ENCODE measurements at regions not wholly inside any gene's neighbourhood (a gene's known extent, or its start where the extent isn't known, plus 50 kb on each side); places are given as distances from the start of the nearest gene placed in this dataset.

DNA sequence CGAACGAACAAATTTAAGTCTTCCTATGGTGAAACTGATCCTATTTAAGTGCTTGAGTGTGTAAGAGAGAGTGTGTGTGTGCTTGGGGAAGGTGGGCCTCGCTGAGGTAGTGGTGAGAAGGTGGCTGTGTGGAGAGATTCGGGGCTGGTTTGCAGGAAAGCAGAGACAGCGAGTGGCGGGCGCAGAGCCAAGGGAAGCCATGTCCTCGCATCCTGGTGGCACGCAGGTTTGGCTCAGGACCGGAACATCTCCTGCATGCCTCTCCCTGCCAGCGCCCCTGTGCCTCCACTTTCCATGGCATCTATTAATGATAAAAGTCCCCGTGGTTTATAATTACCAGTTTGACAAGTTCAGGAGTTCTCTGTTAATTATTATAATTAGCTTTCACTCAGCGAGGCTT lies 383.1 kb upstream of the CADM1 start:
- Mint-ChIP-seq H3K4me3 (no peak overlapping the region), H3K4me1 (ENCODE audit: unreplicated experiment) (peaks cover 34% of the 10 kb centered on the region), H3K36me3 (no peaks in the 10 kb centered on the region), H3K27ac (no peak overlapping the region), H3K27me3 (peaks cover 20% of the 10 kb centered on the region), H3K9me3 (no peaks in the 10 kb centered on the region)
- no peak for DNase-seq (ENCODE audit: extremely low spot score, unreplicated experiment)
- TF ChIP-seq, protein P1, sequence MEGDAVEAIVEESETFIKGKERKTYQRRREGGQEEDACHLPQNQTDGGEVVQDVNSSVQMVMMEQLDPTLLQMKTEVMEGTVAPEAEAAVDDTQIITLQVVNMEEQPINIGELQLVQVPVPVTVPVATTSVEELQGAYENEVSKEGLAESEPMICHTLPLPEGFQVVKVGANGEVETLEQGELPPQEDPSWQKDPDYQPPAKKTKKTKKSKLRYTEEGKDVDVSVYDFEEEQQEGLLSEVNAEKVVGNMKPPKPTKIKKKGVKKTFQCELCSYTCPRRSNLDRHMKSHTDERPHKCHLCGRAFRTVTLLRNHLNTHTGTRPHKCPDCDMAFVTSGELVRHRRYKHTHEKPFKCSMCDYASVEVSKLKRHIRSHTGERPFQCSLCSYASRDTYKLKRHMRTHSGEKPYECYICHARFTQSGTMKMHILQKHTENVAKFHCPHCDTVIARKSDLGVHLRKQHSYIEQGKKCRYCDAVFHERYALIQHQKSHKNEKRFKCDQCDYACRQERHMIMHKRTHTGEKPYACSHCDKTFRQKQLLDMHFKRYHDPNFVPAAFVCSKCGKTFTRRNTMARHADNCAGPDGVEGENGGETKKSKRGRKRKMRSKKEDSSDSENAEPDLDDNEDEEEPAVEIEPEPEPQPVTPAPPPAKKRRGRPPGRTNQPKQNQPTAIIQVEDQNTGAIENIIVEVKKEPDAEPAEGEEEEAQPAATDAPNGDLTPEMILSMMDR (conservative IDR thresholded peaks at IDR 0.05) = no peak

DNA sequence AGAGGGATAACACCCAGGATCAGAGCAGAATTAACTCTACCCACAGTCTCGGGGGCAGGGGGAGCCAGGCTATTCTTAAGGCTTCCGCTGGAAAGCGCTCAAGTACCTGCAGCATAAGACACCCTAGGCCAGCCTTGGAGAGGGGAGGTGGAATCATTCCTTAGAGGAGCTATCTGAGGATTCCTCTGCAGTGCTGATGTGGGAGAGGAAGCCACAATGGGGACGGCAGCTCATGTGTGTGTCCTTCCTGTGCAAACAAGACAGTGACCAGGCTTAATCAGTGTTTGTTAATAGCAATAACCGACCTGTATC lies 382.2 kb upstream of the CADM1 start:
- H3K4me1 Mint-ChIP-seq (ENCODE audit: unreplicated experiment) = peaks cover 34% of the 10 kb centered on the region
- no peak overlapping the region for H3K4me3 Mint-ChIP-seq
- no peaks in the 10 kb centered on the region for H3K36me3 Mint-ChIP-seq
- no peak overlapping the region for H3K27ac Mint-ChIP-seq
- DNase-seq (ENCODE audit: extremely low spot score, unreplicated experiment) = no peak
- peaks cover 16% of the 10 kb centered on the region for H3K27me3 Mint-ChIP-seq
- H3K9me3 Mint-ChIP-seq = no peaks in the 10 kb centered on the region
- TF ChIP-seq, protein P1 (conservative IDR thresholded peaks at IDR 0.05) = no peak

DNA sequence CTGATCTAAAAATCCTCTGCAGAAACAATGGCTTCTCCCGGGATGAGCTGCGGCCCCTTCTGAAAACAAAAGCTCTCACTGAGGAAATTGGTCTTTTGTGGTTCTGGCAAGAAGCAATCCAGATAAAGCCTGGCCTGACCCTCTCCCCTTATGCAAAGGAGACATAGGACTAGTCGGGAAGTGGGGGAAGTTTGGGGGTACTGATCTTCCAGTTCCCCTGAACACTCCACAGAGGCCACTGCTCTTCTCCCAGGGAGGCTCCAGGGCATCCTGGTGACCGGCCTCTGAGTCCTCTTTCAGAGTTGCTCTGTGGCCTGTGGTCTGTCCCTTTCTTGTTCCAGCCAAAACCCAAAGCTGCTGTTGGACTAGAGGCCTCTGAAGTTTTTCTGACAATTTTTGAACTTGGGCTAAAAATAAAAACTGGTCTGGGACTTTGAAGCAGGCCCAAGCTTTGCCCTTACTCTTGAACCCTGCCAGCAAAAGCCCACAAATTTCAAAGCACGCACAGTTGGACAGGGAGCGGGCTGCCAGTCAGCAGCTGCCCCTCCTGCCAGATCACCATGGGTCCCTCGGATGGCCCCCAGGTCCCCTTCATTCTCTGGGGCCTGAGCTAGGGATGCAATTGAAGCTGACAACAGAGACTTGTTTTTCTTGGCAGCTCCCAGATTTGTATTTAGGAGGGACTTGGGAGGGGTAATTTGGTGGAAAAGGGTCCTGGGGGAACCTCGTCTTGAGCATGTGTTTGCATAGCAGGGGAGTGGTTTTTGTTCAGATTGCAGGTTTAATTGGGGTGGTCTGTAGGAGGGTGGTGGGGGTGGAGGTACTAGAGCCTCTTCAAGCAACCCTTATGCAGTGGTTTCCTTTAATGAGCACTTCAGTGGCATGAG lies 381.6 kb upstream of the CADM1 start:
- H3K4me1 Mint-ChIP-seq (ENCODE audit: unreplicated experiment) = peaks cover 34% of the 10 kb centered on the region
- H3K36me3 Mint-ChIP-seq = no peaks in the 10 kb centered on the region

DNA sequence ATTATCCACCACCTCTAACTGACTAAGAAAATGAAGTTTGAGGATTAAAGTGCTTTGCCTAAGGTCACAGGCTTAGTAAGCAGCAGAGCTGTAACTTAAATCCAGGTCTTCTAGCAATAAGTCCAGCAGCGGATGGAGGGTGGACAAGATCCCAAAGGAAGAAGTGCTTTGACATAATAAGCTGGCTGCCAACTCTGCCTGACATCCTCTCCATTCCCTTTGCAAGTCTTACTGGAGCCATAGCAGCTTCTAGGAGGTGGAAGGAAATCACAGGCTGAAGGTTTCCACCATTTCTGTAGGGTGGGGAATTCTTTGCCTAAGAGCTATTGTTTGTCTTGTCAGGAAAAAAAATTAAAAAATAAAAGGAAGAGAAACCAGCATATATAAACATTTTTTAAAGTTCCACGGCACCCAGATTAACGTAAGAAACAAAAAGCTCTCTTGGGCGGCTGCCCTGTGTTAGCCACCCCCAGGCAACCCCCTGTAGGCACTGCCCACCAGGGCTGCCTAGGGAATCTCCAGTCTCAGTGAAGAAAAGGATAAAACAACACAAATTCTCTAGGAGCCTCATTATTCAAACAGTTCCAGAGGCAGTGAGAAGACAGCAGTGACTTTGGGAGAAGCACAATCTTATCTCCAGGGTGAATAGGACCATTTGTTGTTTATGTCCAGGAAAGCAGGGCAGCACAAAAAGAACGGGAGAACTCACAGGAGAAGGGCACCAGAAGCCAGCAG lies 380.8 kb upstream of the CADM1 start:
- no peak for DNase-seq (ENCODE audit: extremely low spot score, unreplicated experiment)
- TF ChIP-seq, protein P1 (conservative IDR thresholded peaks at IDR 0.05) = no peak
- Mint-ChIP-seq H3K27ac (peak overlapping the region; percentile 61), H3K27me3 (peaks cover 9% of the 10 kb centered on the region), H3K4me1 (ENCODE audit: unreplicated experiment) (peaks cover 34% of the 10 kb centered on the region), H3K9me3 (no peaks in the 10 kb centered on the region), H3K36me3 (no peaks in the 10 kb centered on the region), H3K4me3 (no peak overlapping the region)

More for the DNA sequence above, 381.6 kb upstream of the CADM1 start:
- TF ChIP-seq, protein P1 (conservative IDR thresholded peaks at IDR 0.05) = no peak
- Mint-ChIP-seq H3K27ac (peak overlapping the region; percentile 61), H3K27me3 (peaks cover 12% of the 10 kb centered on the region), H3K9me3 (no peaks in the 10 kb centered on the region), H3K4me3 (no peak overlapping the region)
- DNase-seq (ENCODE audit: extremely low spot score, unreplicated experiment) = no peak

DNA sequence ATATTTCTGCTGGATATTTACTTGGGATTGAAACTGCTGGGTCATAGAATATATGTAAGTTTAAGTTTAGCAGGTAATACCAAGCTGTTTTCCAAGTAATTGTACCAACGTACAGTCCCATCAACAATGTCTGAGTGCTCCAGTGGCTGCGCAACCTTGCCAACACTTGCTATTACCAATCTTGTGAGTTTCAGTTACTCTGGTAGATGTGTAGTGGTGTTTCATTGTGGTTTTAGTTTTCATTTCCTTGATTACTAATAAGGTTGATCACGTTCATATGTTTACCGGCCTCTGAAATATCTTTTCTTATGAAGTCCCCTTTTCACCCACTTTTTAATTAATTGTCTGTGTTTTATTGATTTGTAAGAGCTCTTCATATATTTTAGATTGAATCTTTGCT lies 370.6 kb upstream of the CADM1 start:
- no peaks in the 10 kb centered on the region for H3K9me3 Mint-ChIP-seq
- H3K4me3 Mint-ChIP-seq = no peak overlapping the region
- H3K4me1 Mint-ChIP-seq (ENCODE audit: unreplicated experiment) = peaks cover 30% of the 10 kb centered on the region
- H3K27ac Mint-ChIP-seq = no peak overlapping the region
- TF ChIP-seq, protein P1 (conservative IDR thresholded peaks at IDR 0.05) = no peak
- no peak for DNase-seq (ENCODE audit: extremely low spot score, unreplicated experiment)
- H3K36me3 Mint-ChIP-seq = no peaks in the 10 kb centered on the region
- peaks cover 3% of the 10 kb centered on the region for H3K27me3 Mint-ChIP-seq

All from type B pancreatic cell (in vitro differentiated cells).